ENCODE measurements at regions not wholly inside any gene's neighbourhood (a gene's known extent, or its start where the extent isn't known, plus 50 kb on each side); places are given as distances from the start of the nearest gene placed in this dataset.
"Not testable (repeated sequence)": the region's sequence is repeated elsewhere in the genome, so short reads cannot be mapped to it uniquely, and the experiment has no call there.

- DNase-seq (ENCODE audit: low read depth): no peak
These were observed 422.6 kb downstream of the AMY1C start for GRCh38 chr1:104172243-104172681.

GRCh38 chr1:104182251-104182650 is 432.6 kb downstream of the AMY1C start:
- no peak for DNase-seq (ENCODE audit: low read depth)

- DNase-seq (ENCODE audit: low read depth): no peak
These were observed 439.5 kb downstream of the AMY1C start for GRCh38 chr1:104189207-104189606.

GRCh38 chr1:104190821-104191220 is 441.1 kb downstream of the AMY1C start:
- no peak for DNase-seq (ENCODE audit: low read depth)

- DNase-seq (ENCODE audit: low read depth): no peak
These were observed 445.7 kb downstream of the AMY1C start for GRCh38 chr1:104195395-104195794.

GRCh38 chr1:104196136-104196535 is 446.4 kb downstream of the AMY1C start:
- DNase-seq (ENCODE audit: low read depth): no peak

GRCh38 chr1:104197516-104197915 is 447.8 kb downstream of the AMY1C start:
- DNase-seq (ENCODE audit: low read depth): no peak

GRCh38 chr1:104212239-104212638 is 462.5 kb downstream of the AMY1C start:
- DNase-seq (ENCODE audit: low read depth): no peak

GRCh38 chr1:104217395-104217986 is 467.8 kb downstream of the AMY1C start:
- DNase-seq (ENCODE audit: low read depth): not testable (repeated sequence)

- DNase-seq (ENCODE audit: low read depth): no peak
These were observed 480.2 kb downstream of the AMY1C start for GRCh38 chr1:104229860-104230259.

- no peak for DNase-seq (ENCODE audit: low read depth)
These were observed 482.0 kb downstream of the AMY1C start for GRCh38 chr1:104231676-104232075.

GRCh38 chr1:104235141-104235540 is 485.4 kb downstream of the AMY1C start:
- DNase-seq (ENCODE audit: low read depth): no peak

GRCh38 chr1:104238991-104239390 is 489.3 kb downstream of the AMY1C start:
- DNase-seq (ENCODE audit: low read depth): no peak

GRCh38 chr1:104248385-104248784 is 498.7 kb downstream of the AMY1C start:
- DNase-seq (ENCODE audit: low read depth): no peak

GRCh38 chr1:104259481-104259880 is 509.8 kb downstream of the AMY1C start:
- no peak for DNase-seq (ENCODE audit: low read depth)

GRCh38 chr1:104263110-104263509 is 513.4 kb downstream of the AMY1C start:
- DNase-seq (ENCODE audit: low read depth): not testable (repeated sequence)

GRCh38 chr1:104264521-104264920 is 514.8 kb downstream of the AMY1C start:
- DNase-seq (ENCODE audit: low read depth): no peak

- no peak for DNase-seq (ENCODE audit: low read depth)
These were observed 515.5 kb downstream of the AMY1C start for GRCh38 chr1:104265163-104265562.

GRCh38 chr1:104266612-104267011 is 516.9 kb downstream of the AMY1C start:
- DNase-seq (ENCODE audit: low read depth): no peak

GRCh38 chr1:104288322-104288721 is 538.6 kb downstream of the AMY1C start:
- not testable (repeated sequence) for DNase-seq (ENCODE audit: low read depth)

- no peak for DNase-seq (ENCODE audit: low read depth)
These were observed 541.5 kb downstream of the AMY1C start for GRCh38 chr1:104291156-104291555.

- DNase-seq (ENCODE audit: low read depth): no peak
These were observed 544.6 kb downstream of the AMY1C start for GRCh38 chr1:104294259-104294658.

GRCh38 chr1:104295511-104295910 is 545.8 kb downstream of the AMY1C start:
- DNase-seq (ENCODE audit: low read depth): no peak

GRCh38 chr1:104309673-104310072 is 560.0 kb downstream of the AMY1C start:
- DNase-seq (ENCODE audit: low read depth): no peak

GRCh38 chr1:104315823-104316222 is 566.1 kb downstream of the AMY1C start:
- DNase-seq (ENCODE audit: low read depth): no peak
